Renal cortical epithelial cell (primary cell): ENCODE measurements at regions not wholly inside any gene's neighbourhood (a gene's known extent, or its start where the extent isn't known, plus 50 kb on each side); places are given as distances from the start of the nearest gene placed in this dataset.
A peak's percentile ranks its signal among the peaks of the same experiment; 100 is the strongest.
"Not testable (repeated sequence)": the region's sequence is repeated elsewhere in the genome, so short reads cannot be mapped to it uniquely, and the experiment has no call there.

Source experiments
- DNase-seq: peaks from one replicate; pipeline ENCODE4 v3.0.0-alpha.2; 2011; ENCODE audit warnings: low read depth

GRCh38 chr9:113664181-113664875 is 200.8 kb downstream of the RGS3 start:
- no peak for DNase-seq

GRCh38 chr9:113665064-113665463 is 201.5 kb downstream of the RGS3 start:
- no peak for DNase-seq

GRCh38 chr9:113665756-113666155 is 202.2 kb downstream of the RGS3 start:
- no peak for DNase-seq

- DNase-seq: no peak
Observed at GRCh38 chr9:113668061-113668460, 204.5 kb downstream of the RGS3 start.

- DNase-seq: peak; percentile 60
Observed at GRCh38 chr9:113669522-113670115, 206.1 kb downstream of the RGS3 start.

GRCh38 chr9:113673726-113674125 is 202.4 kb upstream of the ZNF618 start:
- DNase-seq: no peak

GRCh38 chr9:113674436-113674835 is 201.7 kb upstream of the ZNF618 start:
- DNase-seq: no peak

- DNase-seq: peak; percentile 67
Observed at GRCh38 chr9:113675475-113675941, 200.6 kb upstream of the ZNF618 start.

- DNase-seq: no peak
Observed at GRCh38 chr9:113677057-113677456, 199.1 kb upstream of the ZNF618 start.

- DNase-seq: no peak
Observed at GRCh38 chr9:113677569-113677968, 198.5 kb upstream of the ZNF618 start.

GRCh38 chr9:113678119-113678858 is 197.8 kb upstream of the ZNF618 start:
- no peak for DNase-seq

- no peak for DNase-seq
Observed at GRCh38 chr9:113678859-113679256, 197.3 kb upstream of the ZNF618 start.

GRCh38 chr9:113682297-113682771 is 193.8 kb upstream of the ZNF618 start:
- peak; percentile 84 for DNase-seq

- DNase-seq: not testable (repeated sequence)
Observed at GRCh38 chr9:113685636-113686035, 190.5 kb upstream of the ZNF618 start.

- DNase-seq: no peak
Observed at GRCh38 chr9:113687107-113687679, 188.9 kb upstream of the ZNF618 start.

- DNase-seq: no peak
Observed at GRCh38 chr9:113687680-113688371, 188.3 kb upstream of the ZNF618 start.

- no peak for DNase-seq
Observed at GRCh38 chr9:113690055-113690740, 185.9 kb upstream of the ZNF618 start.

- DNase-seq: no peak
Observed at GRCh38 chr9:113692256-113692655, 183.9 kb upstream of the ZNF618 start.

GRCh38 chr9:113694912-113695311 is 181.2 kb upstream of the ZNF618 start:
- no peak for DNase-seq

GRCh38 chr9:113695440-113695851 is 180.7 kb upstream of the ZNF618 start:
- no peak for DNase-seq

- DNase-seq: no peak
Observed at GRCh38 chr9:113695901-113696300, 180.2 kb upstream of the ZNF618 start.
